Brain microvascular endothelial cell (primary cell): ENCODE measurements at regions not wholly inside any gene's neighbourhood (a gene's known extent, or its start where the extent isn't known, plus 50 kb on each side); places are given as distances from the start of the nearest gene placed in this dataset.

Source experiments
- DNase-seq: peaks from one replicate; pipeline ENCODE4 v3.0.0-alpha.2; 2020
- H3K27ac ChIP-seq: fragments of 250-450 bp; sonication (Bioruptor Pico); 2 replicates; pipeline ENCODE4 v1.5.1; 2020; ENCODE audit warnings: mild to moderate bottlenecking, moderate library complexity
- H3K27me3 ChIP-seq: fragments of 250-450 bp; sonication (Bioruptor Pico); replicated peaks from 2 replicates; pipeline ENCODE4 v1.5.1; 2020; ENCODE audit warnings: mild to moderate bottlenecking
- H3K36me3 ChIP-seq: fragments of 250-450 bp; sonication (Bioruptor Pico); replicated peaks from 2 replicates; pipeline ENCODE4 v1.5.1; 2020; ENCODE audit warnings: mild to moderate bottlenecking
- H3K4me3 ChIP-seq: 2 replicates; pipeline ENCODE4 v1.5.1; 2011; ENCODE audit warnings: low read depth, mild to moderate bottlenecking, control low read depth, low read length, moderate library complexity
- in situ Hi-C: cut with HindIII; loops from 2 replicates; pipeline ENCODE4 v1.10.0; 2017; ENCODE audit warnings: low sequenced_read_pairs, low pct_ligation_motif_present
- TF ChIP-seq, protein P1 (sequence below): IDR thresholded peaks from 2 replicates; pipeline ENCODE4 v1.5.1; 2011; ENCODE audit warnings: low read depth, mild to moderate bottlenecking, moderate library complexity, low read length, control low read depth, inconsistent platforms; ENCODE audit errors: missing control alignments

GRCh38 chr10:3671386-3671955 is 113.5 kb downstream of the KLF6 start:
- Histone ChIP-seq H3K27ac (no peak overlapping the region), H3K27me3 (no peaks in the 10 kb centered on the region), H3K4me3 (no peak overlapping the region), H3K36me3 (no peaks in the 10 kb centered on the region)
- TF ChIP-seq, protein P1, sequence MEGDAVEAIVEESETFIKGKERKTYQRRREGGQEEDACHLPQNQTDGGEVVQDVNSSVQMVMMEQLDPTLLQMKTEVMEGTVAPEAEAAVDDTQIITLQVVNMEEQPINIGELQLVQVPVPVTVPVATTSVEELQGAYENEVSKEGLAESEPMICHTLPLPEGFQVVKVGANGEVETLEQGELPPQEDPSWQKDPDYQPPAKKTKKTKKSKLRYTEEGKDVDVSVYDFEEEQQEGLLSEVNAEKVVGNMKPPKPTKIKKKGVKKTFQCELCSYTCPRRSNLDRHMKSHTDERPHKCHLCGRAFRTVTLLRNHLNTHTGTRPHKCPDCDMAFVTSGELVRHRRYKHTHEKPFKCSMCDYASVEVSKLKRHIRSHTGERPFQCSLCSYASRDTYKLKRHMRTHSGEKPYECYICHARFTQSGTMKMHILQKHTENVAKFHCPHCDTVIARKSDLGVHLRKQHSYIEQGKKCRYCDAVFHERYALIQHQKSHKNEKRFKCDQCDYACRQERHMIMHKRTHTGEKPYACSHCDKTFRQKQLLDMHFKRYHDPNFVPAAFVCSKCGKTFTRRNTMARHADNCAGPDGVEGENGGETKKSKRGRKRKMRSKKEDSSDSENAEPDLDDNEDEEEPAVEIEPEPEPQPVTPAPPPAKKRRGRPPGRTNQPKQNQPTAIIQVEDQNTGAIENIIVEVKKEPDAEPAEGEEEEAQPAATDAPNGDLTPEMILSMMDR = no peak
- in situ Hi-C loops = no loop called here
- no peak for DNase-seq

DNA sequence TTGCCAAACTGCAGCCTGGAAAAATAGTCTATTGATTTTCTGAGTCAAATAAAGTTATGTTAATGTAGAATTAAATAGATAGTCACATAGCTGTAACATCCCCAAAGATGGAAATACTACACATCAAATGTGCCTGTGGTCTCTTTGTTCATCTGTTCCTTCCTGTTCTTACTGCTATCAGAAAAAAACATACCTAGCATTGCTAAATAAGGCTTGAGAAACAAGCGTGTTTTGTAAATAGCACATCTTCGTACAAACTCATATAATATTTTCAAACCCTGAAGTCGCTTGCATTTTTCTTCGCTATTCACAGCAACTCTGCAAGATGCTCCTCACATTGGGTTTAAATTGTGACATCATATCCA is 116.1 kb downstream of the KLF6 start:
- no peak overlapping the region for H3K4me3 ChIP-seq
- no peaks in the 10 kb centered on the region for H3K27me3 ChIP-seq
- no peak overlapping the region for H3K27ac ChIP-seq
- TF ChIP-seq, protein P1 = no peak
- DNase-seq = no peak
- in situ Hi-C loops = no loop called here
- no peaks in the 10 kb centered on the region for H3K36me3 ChIP-seq

- TF ChIP-seq, protein P1 = no peak
- no peak overlapping the region for H3K4me3 ChIP-seq
- DNase-seq = peak; percentile 79
- peak overlapping the region; percentile 11 for H3K27ac ChIP-seq
- H3K36me3 ChIP-seq = no peaks in the 10 kb centered on the region
- H3K27me3 ChIP-seq = no peaks in the 10 kb centered on the region
- in situ Hi-C loops = no loop called here
Measured at GRCh38 chr10:3668276-3668965, 116.6 kb downstream of the KLF6 start.

GRCh38 chr10:3666525-3667302 is 118.3 kb downstream of the KLF6 start:
- H3K36me3 ChIP-seq = no peaks in the 10 kb centered on the region
- in situ Hi-C loops = no loop called here
- H3K4me3 ChIP-seq = no peak overlapping the region
- H3K27ac ChIP-seq = no peak overlapping the region
- no peaks in the 10 kb centered on the region for H3K27me3 ChIP-seq
- TF ChIP-seq, protein P1 = no peak
- no peak for DNase-seq

DNA sequence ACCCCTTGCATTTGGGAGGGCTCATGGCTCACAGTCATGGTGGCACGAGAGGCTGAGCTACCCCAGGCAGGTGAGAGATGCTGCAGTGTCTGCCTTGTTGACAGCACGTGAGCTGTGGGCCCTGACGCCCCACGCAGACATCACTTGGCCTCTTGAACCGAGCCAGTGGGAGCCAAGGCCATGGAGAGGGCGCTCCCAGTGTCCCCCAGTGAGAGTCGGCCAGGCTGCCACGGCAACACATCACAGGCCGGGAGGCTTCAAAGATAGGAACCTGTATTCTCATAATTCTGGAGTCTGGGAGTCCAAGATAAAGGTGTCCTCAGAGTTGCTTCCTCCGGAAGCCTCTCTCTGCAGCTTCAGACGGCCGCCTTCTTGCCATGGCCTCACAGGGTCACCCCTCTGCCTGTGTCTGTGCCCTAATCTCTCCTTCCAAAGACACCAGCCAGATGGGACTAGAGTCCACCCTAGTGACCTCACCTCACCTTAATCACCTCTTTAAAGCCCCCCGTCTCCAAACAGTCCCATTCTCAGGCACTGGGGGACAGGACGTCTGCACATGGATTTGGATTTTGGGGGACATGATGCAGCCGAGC is 119.6 kb downstream of the KLF6 start:
- TF ChIP-seq, protein P1 = no peak
- DNase-seq = no peak

More for the DNA sequence above, 119.6 kb downstream of the KLF6 start:
- in situ Hi-C loops = no loop called here
- Histone ChIP-seq H3K36me3 (no peaks in the 10 kb centered on the region), H3K27me3 (no peaks in the 10 kb centered on the region), H3K27ac (no peak overlapping the region), H3K4me3 (no peak overlapping the region)
